Smooth muscle cell (in vitro differentiated cells): ENCODE measurements at regions not wholly inside any gene's neighbourhood (a gene's known extent, or its start where the extent isn't known, plus 50 kb on each side); places are given as distances from the start of the nearest gene placed in this dataset.

ENCODE experiments used
- DNase-seq: peaks from one replicate; lab custom pipeline; 2025; ENCODE audit not compliant: unreplicated experiment; lab: John Stamatoyannopoulos, UW
- H2AFZ ChIP-seq: fragments of 200-600 bp; sonication (generic); 2 replicates; pipeline ENCODE4 v1.6.0; 2016; ENCODE audit warnings: antibody characterized with exemption, low read depth, mild to moderate bottlenecking
- H3F3A ChIP-seq: fragments of 200-600 bp; sonication (generic); 2 replicates; pipeline ENCODE4 v1.6.0; 2017; ENCODE audit warnings: antibody characterized with exemption, low read depth
- H3K27ac ChIP-seq: fragments of 200-600 bp; sonication (generic); 2 replicates; pipeline ENCODE4 v1.5.1; 2016; ENCODE audit warnings: low read depth, mild to moderate bottlenecking
- H3K27me3 ChIP-seq: fragments of 200-600 bp; sonication (generic); 2 replicates; pipeline ENCODE4 v1.6.1; 2016; ENCODE audit warnings: low read depth, mild to moderate bottlenecking
- H3K36me3 ChIP-seq: fragments of 200-600 bp; sonication (generic); 2 replicates; pipeline ENCODE4 v1.5.1; 2016; ENCODE audit warnings: low read depth
- H3K4me1 ChIP-seq: fragments of 200-600 bp; sonication (generic); 2 replicates; pipeline ENCODE4 v1.5.1; 2016; ENCODE audit warnings: low read depth
- H3K4me2 ChIP-seq: fragments of 200-600 bp; sonication (generic); 2 replicates; pipeline ENCODE4 v1.6.0; 2016; ENCODE audit warnings: mild to moderate bottlenecking
- H3K4me3 ChIP-seq: fragments of 200-600 bp; sonication (generic); 2 replicates; pipeline ENCODE4 v1.5.1; 2016; ENCODE audit warnings: mild to moderate bottlenecking
- H3K79me2 ChIP-seq: fragments of 200-600 bp; sonication (generic); 2 replicates; pipeline ENCODE4 v1.6.0; 2016; ENCODE audit warnings: low read depth, mild to moderate bottlenecking
- H3K9ac ChIP-seq: fragments of 200-600 bp; sonication (generic); 2 replicates; pipeline ENCODE4 v1.6.0; 2016; ENCODE audit warnings: low read depth
- H3K9me3 ChIP-seq: fragments of 200-600 bp; sonication (generic); replicated peaks from 2 replicates; pipeline ENCODE4 v1.5.1; 2016; ENCODE audit warnings: low read depth
- H4K20me1 ChIP-seq: fragments of 200-600 bp; sonication (generic); 2 replicates; pipeline ENCODE4 v1.6.0; 2016; ENCODE audit warnings: low read depth
- CTCF ChIP-seq: fragments of 200-600 bp; sonication (generic); IDR thresholded peaks from 2 replicates; pipeline ENCODE4 v1.5.1; 2017; ENCODE audit warnings: borderline replicate concordance, mild to moderate bottlenecking, antibody characterized with exemption; ENCODE audit not compliant: insufficient read depth, poor library complexity, severe bottlenecking
- WGBS: methylation state at CpG from one replicate; pipeline ENCODE4 v1.1.7; 2016; ENCODE audit warnings: low lambda C conversion rate; 5-methylcytosine and 5-hydroxymethylcytosine counted together

GRCh38 chr7:52009181-52009580 lies 692.6 kb upstream of the COBL start:
- no peak for DNase-seq
- Histone ChIP-seq H3K79me2 (no peaks in the 10 kb centered on the region), H3K27ac (no peak overlapping the region), H3F3A (no peaks in the 10 kb centered on the region), H3K9ac (no peak overlapping the region), H3K4me1 (no peaks in the 10 kb centered on the region), H3K4me3 (no peak overlapping the region), H3K4me2 (no peak overlapping the region), H2AFZ (no peak overlapping the region), H3K36me3 (no peaks in the 10 kb centered on the region), H3K9me3 (no peaks in the 10 kb centered on the region), H4K20me1 (no peaks in the 10 kb centered on the region), H3K27me3 (no peaks in the 10 kb centered on the region)
- TF ChIP-seq CTCF: no peak
- WGBS: 77% methylated on average over 1 of the region's 1 CpG

GRCh38 chr7:52006674-52007073 lies 690.1 kb upstream of the COBL start:
- Histone ChIP-seq H3K27me3 (no peaks in the 10 kb centered on the region), H3K79me2 (no peaks in the 10 kb centered on the region), H3K9ac (no peak overlapping the region), H3F3A (no peaks in the 10 kb centered on the region), H2AFZ (no peak overlapping the region), H3K36me3 (no peaks in the 10 kb centered on the region), H3K4me3 (no peak overlapping the region), H3K4me1 (no peaks in the 10 kb centered on the region), H3K27ac (no peak overlapping the region), H3K4me2 (no peak overlapping the region), H4K20me1 (no peaks in the 10 kb centered on the region), H3K9me3 (no peaks in the 10 kb centered on the region)
- DNase-seq: no peak
- no peak for TF ChIP-seq CTCF
- 94% methylated on average over 1 of the region's 1 CpG for WGBS

GRCh38 chr7:52005613-52006012 lies 689.0 kb upstream of the COBL start:
- H3K27me3 ChIP-seq: no peaks in the 10 kb centered on the region
- no peak overlapping the region for H3K4me2 ChIP-seq
- H3K9ac ChIP-seq: no peak overlapping the region
- no peaks in the 10 kb centered on the region for H3K79me2 ChIP-seq
- no peaks in the 10 kb centered on the region for H3K4me1 ChIP-seq
- no peaks in the 10 kb centered on the region for H4K20me1 ChIP-seq
- no peak overlapping the region for H2AFZ ChIP-seq
- DNase-seq: no peak
- no peaks in the 10 kb centered on the region for H3K9me3 ChIP-seq
- H3F3A ChIP-seq: no peaks in the 10 kb centered on the region
- TF ChIP-seq CTCF: no peak
- no peaks in the 10 kb centered on the region for H3K36me3 ChIP-seq
- no peak overlapping the region for H3K4me3 ChIP-seq
- 75% methylated on average over 4 of the region's 4 CpGs for WGBS
- H3K27ac ChIP-seq: no peak overlapping the region

GRCh38 chr7:51995596-51996179 lies 679.1 kb upstream of the COBL start:
- no peak overlapping the region for H3K9ac ChIP-seq
- H3K79me2 ChIP-seq: no peaks in the 10 kb centered on the region
- peaks cover 3% of the 10 kb centered on the region for H3K36me3 ChIP-seq
- no peaks in the 10 kb centered on the region for H4K20me1 ChIP-seq
- no peaks in the 10 kb centered on the region for H3F3A ChIP-seq
- no peak overlapping the region for H2AFZ ChIP-seq
- DNase-seq: no peak
- H3K27me3 ChIP-seq: no peaks in the 10 kb centered on the region
- no peak overlapping the region for H3K27ac ChIP-seq
- WGBS: 42% methylated on average over 2 of the region's 2 CpGs
- no peak overlapping the region for H3K4me3 ChIP-seq
- H3K4me1 ChIP-seq: no peaks in the 10 kb centered on the region
- TF ChIP-seq CTCF: no peak
- H3K9me3 ChIP-seq: peaks cover 4% of the 10 kb centered on the region
- H3K4me2 ChIP-seq: no peak overlapping the region
